COLO668 (cell line): ENCODE measurements at regions not wholly inside any gene's neighbourhood (a gene's known extent, or its start where the extent isn't known, plus 50 kb on each side); places are given as distances from the start of the nearest gene placed in this dataset.

Experiments
- DNase-seq: peaks from one replicate; lab custom pipeline; 2025; ENCODE audit not compliant: unreplicated experiment; lab: John Stamatoyannopoulos, UW

DNA sequence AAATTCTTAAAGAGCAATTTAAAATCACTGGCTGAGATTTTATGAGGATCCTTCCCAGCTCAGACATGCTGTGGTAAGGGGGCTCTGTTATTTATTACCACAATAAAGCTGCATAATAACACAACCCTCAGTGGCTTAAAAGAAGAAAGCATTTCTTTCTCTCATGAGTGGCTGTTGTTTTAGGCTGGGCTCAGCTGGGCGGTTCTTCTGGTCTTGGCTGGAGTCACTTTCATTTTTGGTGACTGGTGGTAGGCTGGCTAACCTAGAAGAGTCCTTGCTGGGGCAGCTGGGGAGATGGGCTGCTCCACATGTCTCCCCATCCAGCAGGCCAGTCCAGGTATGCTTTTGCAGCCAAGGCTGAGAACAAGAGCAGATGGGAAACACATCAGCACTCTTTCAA, 113.0 kb upstream of the MSX1 start:
- DNase-seq = no peak

DNA sequence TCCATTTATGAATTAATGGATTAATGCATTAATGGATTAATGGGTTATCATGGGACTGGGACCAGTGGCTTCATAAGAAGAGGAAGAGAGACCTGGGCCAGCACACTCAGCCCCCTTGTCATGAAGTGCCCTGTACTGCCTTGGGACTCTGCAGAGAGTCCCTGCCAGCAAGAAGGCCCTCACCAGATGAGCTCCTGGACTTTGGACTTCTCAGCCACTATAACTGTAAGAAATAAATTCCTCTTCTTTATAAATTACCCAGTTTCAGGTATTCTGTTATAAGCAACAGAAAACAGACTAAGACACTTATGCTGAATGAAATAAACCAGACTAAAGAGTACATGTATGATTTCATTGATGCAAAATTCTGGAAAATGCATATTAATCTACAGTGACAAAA, 119.4 kb upstream of the MSX1 start:
- DNase-seq = no peak

DNA sequence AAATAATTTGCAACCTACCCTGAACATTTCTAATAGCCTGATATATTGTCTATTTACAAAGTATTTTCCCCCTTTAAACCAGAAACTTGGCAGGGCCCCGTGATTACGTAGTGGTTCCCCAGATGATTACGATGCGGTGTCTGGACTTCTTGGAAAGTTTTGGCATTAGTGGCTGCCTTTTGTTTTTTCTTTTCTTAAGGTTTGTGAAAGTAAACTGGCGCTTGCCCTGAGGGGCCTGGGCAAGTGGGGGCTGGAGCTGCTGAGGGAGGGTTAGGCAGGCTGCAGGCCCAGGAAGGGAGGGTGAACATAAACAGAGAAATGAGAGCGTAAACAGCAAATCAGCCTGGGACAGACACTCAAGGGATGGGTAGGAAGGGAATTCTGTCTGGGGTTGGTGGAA, 123.6 kb upstream of the MSX1 start:
- DNase-seq = no peak

DNA sequence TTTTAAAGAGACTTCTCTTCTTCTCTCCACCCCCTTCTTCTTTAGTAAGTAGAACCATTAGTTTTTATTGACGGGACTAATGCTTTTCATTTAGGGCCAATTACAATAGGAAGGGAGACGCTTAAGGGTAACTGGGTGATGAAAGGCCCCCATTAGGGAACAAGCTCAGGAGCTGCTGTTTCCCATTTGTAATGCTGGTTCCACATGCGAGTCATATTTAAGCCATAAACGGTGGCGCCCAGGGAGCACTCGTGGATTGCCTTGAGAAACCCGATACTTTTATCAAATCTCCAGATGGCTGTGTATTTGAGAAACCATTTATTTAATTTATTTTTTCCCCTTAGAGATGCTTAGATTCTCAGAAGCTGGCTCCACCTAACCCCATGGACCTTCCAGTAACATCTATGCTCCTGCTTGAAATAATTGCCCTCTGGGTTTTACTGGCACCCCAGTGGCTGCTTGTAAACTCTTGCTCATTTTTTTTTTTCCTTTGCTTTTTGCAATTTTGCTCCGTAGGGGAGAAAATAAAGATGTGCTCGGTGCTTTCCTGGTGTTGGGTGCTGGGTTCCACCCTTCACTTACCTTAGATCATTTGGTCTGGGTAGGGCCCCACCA, 124.2 kb upstream of the MSX1 start:
- DNase-seq = no peak

DNA sequence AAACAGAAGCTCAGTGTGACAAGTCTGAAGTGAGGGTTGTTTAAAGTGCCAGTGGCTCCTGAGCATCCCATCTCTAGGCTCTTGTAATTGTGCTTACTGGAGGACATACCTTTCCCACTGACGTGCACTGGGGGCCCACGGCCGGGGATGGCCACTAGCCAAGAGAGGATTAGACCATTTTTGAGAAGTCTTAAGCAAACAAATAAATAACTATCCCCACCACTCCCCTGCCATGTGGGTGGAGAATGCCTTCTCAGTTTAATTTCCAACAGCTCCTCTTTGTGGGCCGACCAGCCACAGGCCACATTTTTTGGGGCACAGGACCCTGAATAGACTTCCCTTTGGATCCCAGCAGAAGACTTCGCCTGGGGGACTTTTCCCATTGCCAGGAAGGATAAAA, 125.0 kb upstream of the MSX1 start:
- DNase-seq = no peak

DNA sequence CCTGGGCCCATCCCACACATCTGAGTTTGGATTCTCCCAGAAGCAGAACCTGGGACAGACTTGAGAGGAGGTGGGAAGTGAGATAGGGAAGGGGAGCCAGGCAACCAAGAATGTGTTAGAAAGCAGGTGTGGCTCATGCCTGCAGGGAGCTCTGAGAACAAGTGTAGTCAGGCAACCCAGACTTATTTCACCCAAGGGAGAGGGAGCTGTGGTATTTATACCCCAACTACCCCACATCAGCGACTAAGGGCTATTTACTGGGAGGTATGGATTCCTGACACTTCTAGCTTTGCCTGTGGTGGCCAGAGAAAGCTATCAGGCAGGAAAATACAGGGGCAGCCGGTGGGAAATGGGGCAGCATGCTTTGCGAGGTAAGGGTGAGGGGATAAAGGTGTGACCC, 125.8 kb upstream of the MSX1 start:
- no peak for DNase-seq

DNA sequence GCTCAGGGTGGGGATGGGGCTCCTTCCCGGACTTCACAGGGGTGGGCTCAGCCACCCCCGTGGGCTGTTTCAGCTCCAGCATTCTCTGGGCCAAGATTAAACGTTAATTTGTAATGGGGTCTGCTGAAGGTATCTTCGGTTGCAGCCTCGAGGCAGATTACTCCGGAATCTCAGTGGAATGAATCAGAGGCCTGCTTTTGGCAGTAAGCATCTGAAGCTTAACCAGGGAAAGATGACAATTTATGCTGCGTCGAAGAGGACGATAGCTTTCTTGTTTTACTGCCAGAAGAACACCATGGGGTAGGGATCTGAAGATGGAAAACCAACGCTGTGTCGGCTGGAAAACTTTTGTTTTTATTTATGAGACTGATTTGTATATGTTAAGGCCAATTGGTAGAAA, 129.2 kb upstream of the MSX1 start:
- DNase-seq = no peak

DNA sequence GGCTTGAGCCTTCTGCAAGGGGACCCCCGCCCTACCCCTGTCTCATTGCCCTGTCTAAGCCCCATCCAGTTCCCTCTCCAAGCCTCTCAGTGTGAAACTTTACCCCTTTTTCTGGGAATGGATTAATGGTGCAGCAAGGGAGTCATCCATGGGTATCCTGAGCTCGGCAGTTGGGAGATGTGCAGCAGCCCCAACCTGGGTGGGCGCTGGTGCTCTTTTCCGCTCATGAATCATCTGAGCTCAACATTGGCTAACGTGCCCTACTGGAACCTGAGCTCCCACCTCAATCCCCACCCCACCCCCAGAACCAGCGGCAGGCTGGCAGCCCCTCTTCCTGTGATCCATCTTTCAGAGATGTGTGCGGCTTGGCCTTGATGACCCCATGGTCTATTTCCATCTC, 130.3 kb upstream of the MSX1 start:
- no peak for DNase-seq

DNA sequence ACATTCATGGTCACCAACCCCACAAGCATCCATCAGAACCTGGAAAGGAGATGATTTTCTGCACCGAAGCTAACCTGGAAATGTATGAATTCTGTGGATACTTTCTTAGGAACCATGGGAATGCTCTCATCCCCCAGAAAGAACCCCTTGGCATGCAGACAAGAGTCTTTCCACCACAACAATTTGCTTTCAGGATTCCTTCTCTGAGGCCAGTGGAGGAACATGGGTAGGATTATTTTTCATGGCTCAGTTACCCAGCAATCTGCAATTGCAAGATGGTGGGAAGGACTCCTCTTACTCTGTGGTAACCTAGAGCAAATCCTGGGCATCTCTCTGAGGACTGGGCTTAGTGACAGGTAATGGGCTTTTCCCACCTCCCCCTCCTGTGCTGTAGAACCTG, 131.9 kb upstream of the MSX1 start:
- DNase-seq = no peak

DNA sequence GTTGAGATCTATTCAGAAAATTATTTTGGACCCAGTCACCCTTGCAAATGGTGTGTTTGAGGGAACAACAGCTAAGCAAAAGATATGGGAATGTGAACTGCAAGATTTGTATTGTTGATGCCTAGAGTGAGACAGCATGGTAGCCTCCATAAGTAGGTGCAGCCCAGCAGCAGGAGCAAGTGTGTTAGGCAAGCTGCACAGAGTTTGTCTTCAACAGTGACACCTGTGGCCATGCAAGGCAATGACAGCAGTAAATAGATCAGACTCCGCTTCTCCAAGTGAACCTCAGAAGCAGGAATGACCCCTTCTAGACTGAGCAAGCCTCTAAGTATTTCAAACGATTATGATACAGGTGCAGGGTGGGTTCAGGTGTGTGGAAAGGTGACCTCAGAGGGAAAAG, 133.4 kb upstream of the MSX1 start:
- DNase-seq = no peak

DNA sequence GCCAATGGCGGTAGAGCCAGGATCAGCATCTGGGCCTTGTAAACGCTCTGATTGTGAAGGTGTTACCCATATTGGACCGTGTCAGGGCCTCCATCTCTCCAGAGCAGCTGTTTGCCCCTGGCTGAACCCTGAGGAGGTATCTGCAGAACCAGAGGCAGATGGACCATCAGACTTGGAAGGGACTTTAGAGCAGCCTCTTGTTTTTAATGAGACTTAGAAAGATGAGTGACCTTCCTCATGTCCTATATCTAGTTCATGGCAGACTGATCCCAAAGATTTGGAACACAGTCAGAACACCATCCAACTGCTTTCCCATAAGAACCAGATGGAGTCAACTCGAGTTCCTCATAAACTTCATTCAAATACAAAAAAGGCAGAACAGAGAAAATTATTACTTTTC, 135.1 kb upstream of the MSX1 start:
- no peak for DNase-seq

DNA sequence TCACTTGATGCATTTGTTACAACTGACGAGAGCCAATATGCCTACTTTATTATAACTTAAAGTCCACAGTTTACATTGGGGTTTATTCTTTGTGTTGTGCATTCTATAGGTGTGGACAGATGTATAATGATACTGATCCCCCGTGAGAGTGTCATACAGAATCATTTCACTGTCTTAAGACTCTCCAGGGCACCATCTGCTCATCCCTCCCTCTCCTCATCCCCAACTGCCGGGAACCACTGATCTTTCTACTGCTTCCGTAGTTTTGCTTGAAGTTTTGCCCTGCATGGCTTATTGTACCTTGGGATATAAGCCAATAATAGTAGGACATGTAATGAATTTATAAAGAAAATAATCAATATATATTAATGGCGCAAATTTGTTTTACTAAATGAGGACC, 137.8 kb upstream of the MSX1 start:
- DNase-seq = no peak

DNA sequence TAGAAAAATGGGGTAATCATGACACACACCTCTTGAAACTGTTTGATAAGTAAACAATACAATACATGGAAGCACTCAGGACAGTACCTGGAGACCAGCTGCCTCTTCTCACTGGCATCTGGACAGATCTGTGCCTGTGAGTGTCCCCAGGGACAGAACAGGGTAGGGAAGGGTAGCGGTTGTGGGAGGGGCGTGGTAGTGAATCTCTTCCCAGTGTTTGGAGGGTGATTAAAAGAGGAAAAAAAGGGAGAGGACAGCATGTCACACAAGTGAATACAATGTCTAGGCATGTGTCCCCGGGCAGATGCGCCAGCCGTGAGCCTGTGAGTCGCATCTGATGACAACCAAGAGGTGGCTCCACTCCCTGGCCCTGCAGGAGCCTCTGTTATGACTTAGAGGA, 138.8 kb upstream of the MSX1 start:
- DNase-seq = peak; percentile 70

DNA sequence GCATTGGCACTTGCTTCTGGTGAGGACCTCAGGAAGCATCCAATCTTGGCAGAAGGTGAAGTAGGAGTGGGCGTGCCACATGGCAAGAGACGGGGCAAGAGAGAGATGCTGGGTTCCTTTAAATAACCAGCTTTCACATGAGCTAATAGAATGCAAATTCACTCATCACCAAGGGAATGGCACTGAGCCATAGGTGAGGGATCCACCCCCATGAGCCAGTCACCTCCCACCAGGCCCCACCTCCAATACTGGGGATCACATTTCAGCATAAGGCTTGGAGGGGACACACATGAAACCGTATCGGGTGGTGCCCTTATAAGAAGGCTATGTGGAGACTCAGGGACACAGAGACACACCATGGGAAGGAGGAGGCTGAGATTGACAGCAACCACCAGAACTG, 140.0 kb upstream of the MSX1 start:
- DNase-seq = no peak

DNA sequence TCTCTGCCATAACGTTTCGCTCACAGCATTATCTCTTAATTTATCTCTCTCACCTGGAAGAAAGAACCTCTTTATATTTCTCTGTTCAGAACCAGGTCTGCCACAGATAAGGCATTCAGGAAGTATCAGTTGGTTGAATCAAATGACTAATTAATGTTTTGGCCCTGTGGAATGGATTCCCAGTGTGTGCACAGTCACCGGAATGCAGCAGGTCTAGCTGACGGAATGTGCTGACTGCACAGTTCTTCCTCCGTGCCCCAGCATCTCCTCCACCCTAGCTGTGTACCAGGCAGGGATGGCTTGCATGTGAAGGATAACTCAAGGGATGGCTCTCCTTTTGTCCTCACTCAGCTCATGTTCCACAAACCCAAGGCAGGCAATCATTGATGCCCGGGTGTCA, 141.8 kb upstream of the MSX1 start:
- DNase-seq = no peak

DNA sequence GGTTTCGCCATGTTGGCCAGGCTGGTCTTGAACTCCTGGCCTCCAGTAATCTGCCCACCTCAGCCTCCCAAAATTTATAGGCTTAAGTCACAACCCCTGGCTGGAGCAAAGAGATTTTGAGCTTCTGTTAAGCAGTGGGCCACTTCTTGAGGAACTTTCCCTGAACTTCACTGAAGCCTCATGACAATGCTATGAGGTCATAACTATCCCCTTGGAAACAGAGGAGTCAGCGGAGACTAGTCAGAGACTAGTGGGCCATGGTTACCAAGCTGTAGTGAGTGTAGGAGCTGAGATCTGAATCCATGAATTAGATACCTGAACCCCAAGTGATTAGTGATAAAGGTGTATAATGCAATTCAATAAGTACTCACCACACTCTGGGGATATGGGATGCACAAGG, 145.1 kb upstream of the MSX1 start:
- DNase-seq = no peak

DNA sequence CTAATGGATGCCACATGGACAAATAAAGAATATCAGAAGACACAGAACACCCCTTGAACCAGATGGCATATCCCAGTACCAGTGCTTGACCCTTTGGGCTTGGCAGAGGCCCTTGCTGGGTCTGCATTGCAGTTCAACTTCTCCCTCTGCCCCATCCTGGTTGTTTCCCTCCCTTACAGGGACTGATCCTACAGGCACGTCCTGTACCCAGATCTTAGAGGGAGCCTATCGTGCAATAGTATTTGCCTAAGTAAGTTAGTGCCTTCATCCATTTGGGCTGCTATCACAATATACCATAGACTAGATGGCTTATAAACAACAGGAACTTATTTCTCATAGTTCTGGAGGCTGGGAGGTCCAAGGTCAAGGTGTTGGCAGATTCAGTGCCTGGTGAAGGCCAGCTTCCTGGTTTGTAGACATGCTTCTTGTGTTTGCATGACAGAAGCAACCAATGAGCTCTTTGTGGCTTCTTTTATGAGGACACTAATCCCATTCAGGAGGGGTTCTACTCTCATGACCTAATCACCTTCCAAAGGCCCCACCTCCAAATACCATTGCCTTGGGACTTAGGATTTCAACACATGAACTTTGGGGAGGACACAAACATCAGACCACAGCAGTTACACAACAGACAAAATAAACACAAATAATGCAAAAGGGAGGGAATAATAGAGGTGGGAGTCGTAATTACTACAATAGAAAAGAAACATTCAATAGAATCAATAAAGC, 146.5 kb upstream of the MSX1 start:
- DNase-seq = no peak

DNA sequence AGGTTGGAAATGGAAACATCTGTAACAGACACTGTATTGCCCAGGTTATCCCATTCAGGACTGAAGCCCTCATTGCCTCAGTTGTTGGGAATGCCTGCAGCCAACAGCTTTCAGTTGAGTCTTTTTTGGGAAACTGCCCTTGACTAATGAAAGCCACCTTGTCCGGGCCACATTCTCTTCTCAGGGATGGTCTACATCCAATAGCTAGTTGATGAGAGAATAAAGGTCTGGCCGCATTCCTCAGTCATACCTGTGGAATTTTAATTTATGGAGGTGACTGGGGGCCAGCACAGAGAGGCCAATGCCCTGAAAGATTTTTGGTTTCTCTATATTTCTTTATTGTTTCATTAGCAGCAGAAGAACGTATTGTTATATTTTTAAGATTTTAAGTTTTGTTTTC, 147.6 kb upstream of the MSX1 start:
- no peak for DNase-seq

DNA sequence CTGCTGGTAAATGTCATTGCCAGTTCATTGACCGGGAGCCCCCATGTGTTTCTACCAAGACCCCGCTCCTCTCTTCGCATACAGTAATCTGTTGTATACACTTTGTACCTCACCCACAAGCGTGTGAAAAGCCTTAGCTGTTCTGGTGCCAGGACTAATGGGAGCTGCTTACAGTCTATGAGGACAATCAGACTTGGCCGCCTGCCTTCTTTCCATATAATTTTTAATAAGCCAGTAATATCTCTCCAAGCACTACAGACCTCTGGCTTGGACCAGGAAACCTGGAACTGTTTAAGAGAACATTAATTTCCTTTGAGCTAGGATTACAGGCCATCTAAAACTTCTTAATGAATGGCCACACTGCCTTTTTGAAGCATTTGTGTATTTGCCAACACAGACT, 149.7 kb upstream of the MSX1 start:
- DNase-seq = no peak

DNA sequence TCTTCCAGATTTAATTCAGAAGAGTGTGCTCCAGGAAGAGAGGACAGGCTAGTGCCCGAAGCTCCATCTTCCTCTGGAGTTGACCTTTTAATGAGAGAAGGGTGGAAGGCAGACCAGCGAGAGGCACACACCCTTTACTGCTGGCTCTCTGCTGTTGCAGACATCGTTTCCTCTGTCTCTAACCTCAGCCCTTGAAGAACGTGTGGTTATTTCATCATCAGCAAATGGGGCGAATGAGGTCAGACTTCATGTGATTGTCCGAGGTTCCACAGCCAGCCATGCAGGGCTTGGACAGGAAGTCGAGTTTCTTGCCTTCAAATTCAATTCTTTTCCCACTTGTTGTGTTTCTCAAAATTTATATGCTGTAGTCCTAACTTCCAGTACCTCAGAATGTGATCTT, 155.2 kb upstream of the MSX1 start:
- no peak for DNase-seq

DNA sequence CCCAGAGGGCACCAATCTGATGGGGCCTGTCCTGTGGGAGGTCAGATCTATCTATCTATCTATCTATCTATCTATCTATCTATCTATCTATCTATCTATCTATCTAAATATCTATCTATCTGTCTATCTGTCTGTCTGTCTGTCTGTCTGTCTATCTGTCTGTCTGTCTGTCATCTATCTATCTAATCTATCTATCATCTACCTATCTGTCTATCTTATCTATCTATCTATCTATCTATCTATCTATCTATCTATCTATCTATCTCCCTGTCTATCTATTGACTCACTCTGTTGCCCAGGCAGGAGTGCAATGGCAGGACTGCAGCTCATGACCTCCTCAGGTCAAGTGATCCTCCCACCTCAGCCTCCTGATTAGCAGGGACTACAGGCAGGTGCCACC, 155.7 kb upstream of the STX18 start:
- DNase-seq = no peak

DNA sequence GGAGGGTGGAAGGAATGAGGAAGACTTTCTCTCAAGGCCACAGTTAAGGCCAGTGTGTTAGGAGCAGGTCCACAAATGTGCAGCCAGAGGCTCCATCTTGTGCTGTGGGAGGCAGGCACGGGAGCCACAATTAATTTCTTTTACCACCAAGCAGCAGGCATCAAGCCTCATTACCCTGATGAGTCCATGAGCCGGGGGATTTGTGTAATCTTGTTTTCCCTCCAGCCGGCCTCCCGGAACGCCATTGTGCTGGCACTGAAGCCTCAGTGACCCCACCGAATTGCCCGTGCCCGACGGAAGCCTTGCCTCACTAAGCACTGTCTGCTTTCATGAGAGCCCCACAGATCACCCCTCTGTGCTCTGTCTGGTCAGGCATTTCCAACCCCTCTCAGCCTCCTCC, 154.7 kb upstream of the STX18 start:
- DNase-seq = no peak

DNA sequence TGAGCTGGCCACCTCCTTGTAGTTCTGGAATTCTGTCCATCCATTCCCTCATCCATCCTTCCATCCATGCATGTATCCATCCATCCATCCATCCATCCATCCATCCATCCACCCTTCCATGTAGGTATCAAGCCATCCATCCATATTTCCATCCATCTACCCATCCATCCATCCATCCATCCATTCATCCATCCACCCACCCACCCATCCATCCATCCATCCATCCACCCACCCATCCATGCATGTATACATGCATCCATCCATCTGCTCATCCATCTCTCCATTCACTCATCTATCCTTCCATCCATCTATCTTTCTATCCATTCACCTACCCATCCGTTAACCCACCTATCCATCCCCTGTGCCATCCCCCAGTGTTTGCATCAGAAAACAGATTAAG, 153.6 kb upstream of the STX18 start:
- DNase-seq = no peak
